ENCODE measurements at regions not wholly inside any gene's neighbourhood (a gene's known extent, or its start where the extent isn't known, plus 50 kb on each side); places are given as distances from the start of the nearest gene placed in this dataset.

DNA sequence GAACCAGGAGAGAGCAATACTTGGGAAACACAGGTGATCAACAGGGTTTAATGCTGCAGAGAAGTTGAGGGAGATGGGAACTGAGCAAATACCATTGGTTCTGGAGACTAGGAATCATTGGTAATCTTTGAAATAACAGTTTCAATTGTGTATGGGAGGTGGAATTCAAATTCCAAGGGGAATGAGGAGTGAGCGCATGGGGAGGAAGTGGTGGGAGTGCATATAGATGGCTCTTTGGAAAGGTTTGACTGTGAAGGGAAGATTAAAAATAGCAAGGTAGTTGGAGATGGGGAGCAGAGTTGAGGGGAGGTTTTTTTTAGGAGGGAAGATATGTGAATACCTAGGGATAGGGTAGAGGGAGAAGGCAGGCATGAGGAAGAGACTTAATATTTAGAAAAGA lies 51.1 kb upstream of the ROPN1 start:
- H3K36me3 ChIP-seq (ENCODE audit: control insufficient read depth in 1 of 2, insufficient read depth in 2 of 2, low read length in 2 of 2), result no peaks in the 10 kb centered on the region
- peaks cover 8 to 11% of the 10 kb centered on the region in 2 donors for H3K4me1 ChIP-seq (ENCODE audit: control insufficient read depth in 1 of 2, insufficient read depth in 2 of 2, low read length in 2 of 2)
- H3K9me3 ChIP-seq (ENCODE audit: control insufficient read depth in 1 of 2, low read length in 2 of 2), result no peaks in the 10 kb centered on the region
- H3K9ac ChIP-seq (ENCODE audit: low read depth in 1 of 2, low read length in 2 of 2), result no peak overlapping the region
- no peaks in the 10 kb centered on the region for H3K27me3 ChIP-seq (ENCODE audit: control insufficient read depth in 1 of 2, insufficient read depth in 2 of 2, low read length in 2 of 2)
- no peak overlapping the region for H3K4me3 ChIP-seq (ENCODE audit: low read depth in 1 of 2, low read length in 2 of 2)
- no peak overlapping the region for H3K27ac ChIP-seq (ENCODE audit: low read depth, low read length)

DNA sequence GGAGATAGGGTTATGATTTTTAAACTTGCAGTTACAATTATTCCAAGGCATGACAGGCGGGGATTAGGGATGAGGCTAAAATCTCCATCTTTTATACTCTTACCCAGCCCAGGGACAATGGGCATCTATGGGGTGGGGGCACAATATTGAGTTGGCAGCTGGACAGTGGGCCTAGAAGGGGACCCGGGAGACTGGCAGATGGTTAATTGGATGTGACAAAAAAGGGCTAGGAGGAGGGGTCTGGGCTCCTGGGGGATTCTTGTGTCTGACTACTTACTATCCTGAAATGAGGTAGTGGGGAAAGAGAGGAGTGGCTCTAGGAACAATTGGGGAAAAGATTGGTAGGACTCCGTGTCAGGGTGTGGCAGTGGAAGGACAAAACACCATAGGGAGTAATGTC lies 53.0 kb upstream of the ROPN1 start:
- Histone ChIP-seq H3K9me3 (ENCODE audit: control insufficient read depth in 1 of 2, low read length in 2 of 2) (no peaks in the 10 kb centered on the region), H3K27ac (ENCODE audit: low read depth, low read length) (no peak overlapping the region), H3K4me1 (ENCODE audit: control insufficient read depth in 1 of 2, insufficient read depth in 2 of 2, low read length in 2 of 2) (peaks cover 8 to 11% of the 10 kb centered on the region in 2 donors), H3K4me3 (ENCODE audit: low read depth in 1 of 2, low read length in 2 of 2) (no peak overlapping the region), H3K36me3 (ENCODE audit: control insufficient read depth in 1 of 2, insufficient read depth in 2 of 2, low read length in 2 of 2) (no peaks in the 10 kb centered on the region), H3K27me3 (ENCODE audit: control insufficient read depth in 1 of 2, insufficient read depth in 2 of 2, low read length in 2 of 2) (no peaks in the 10 kb centered on the region), H3K9ac (ENCODE audit: low read depth in 1 of 2, low read length in 2 of 2) (no peak overlapping the region)

DNA sequence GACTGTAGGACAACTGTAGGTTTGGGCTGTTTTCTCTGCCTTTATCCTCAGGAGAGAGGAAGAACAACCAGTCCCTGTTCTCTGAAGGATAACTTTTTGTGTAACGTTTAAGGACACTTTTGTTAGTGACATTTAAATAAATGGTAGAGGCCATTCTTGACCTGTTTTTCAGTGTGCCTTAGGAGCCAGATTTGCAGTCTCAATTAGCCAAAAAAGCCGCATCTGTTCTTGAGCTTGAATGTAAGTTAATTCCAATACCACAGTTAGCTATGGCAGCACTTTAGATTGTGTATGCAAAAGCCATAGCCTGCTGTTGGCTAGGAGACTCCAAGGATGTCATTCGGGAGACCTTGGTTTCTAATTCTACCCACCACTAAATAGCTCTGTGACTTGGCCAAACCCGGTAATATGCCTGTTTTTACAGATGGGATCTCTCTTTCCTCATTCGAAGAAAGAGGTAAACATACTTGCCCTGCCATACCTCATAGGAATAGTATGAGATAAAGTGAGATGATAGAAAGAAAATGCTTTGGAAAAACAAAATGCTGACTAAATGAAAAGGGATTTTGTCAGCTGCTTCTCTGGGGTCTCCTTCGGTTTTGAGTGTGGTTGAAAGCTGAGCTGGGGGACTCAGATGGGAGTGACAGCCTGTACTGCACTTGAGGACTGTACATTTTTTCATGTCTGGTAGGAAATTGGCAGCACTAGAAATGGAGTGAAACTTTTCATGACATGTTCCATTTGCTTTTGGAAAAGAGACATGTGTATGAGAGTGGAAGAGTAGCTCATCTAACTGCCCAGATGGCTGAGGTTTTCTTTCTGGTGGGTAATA lies 57.3 kb upstream of the ROPN1 start:
- no peak overlapping the region for H3K4me3 ChIP-seq (ENCODE audit: low read depth in 1 of 2, low read length in 2 of 2)
- no peak overlapping the region for H3K9ac ChIP-seq (ENCODE audit: low read depth in 1 of 2, low read length in 2 of 2)
- no peaks in the 10 kb centered on the region for H3K9me3 ChIP-seq (ENCODE audit: control insufficient read depth in 1 of 2, low read length in 2 of 2)
- no peak overlapping the region for H3K27ac ChIP-seq (ENCODE audit: low read depth, low read length)
- no peaks in the 10 kb centered on the region for H3K36me3 ChIP-seq (ENCODE audit: control insufficient read depth in 1 of 2, insufficient read depth in 2 of 2, low read length in 2 of 2)
- no peaks in the 10 kb centered on the region for H3K4me1 ChIP-seq (ENCODE audit: control insufficient read depth in 1 of 2, insufficient read depth in 2 of 2, low read length in 2 of 2)
- no peaks in the 10 kb centered on the region for H3K27me3 ChIP-seq (ENCODE audit: control insufficient read depth in 1 of 2, insufficient read depth in 2 of 2, low read length in 2 of 2)

DNA sequence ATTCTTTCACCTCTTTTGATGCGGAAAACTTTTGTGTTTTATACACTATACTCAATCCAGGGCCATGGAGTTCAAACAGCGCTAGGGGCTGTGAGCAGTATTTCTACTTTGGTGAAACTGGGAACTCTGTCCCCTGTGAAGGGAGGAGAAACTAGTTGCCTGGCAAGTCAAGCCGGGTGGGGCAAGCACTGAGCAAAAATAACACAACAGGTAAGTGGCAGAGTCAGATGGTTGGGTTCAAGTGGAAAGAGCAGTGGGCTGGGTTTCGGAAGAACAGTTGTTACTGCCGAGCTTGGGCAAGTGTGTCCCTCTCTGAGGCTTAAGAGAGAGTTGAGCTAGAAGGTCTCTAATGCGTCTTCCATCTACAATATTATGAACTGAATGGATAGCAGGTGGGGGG lies 59.7 kb upstream of the ROPN1 start:
- Histone ChIP-seq H3K36me3 (ENCODE audit: control insufficient read depth in 1 of 2, insufficient read depth in 2 of 2, low read length in 2 of 2) (no peaks in the 10 kb centered on the region), H3K4me1 (ENCODE audit: control insufficient read depth in 1 of 2, insufficient read depth in 2 of 2, low read length in 2 of 2) (no peaks in the 10 kb centered on the region), H3K4me3 (ENCODE audit: low read depth in 1 of 2, low read length in 2 of 2) (no peak overlapping the region), H3K27ac (ENCODE audit: low read depth, low read length) (no peak overlapping the region), H3K9ac (ENCODE audit: low read depth in 1 of 2, low read length in 2 of 2) (no peak overlapping the region), H3K27me3 (ENCODE audit: control insufficient read depth in 1 of 2, insufficient read depth in 2 of 2, low read length in 2 of 2) (no peaks in the 10 kb centered on the region), H3K9me3 (ENCODE audit: control insufficient read depth in 1 of 2, low read length in 2 of 2) (no peaks in the 10 kb centered on the region)

DNA sequence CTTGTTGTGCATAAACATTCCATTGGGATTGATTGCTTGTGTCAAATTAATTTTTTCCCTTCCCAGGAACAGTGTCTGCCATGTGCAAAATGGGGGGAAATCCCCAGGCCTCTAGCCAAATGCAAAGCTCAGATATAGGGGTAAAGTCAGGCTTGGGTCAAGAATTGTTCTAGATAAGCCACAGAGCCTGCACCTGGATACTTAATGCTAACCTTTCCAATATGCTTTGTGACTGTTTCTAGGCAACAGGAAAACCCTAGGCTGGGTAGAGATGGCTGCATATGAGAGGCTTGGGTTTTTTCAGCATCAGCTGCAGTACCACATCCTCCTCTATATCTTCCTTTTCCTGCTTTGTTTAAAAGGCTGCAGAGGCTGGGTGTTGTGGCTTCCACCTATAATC lies 61.9 kb upstream of the ROPN1 start:
- H3K4me3 ChIP-seq (ENCODE audit: low read depth in 1 of 2, low read length in 2 of 2), result no peak overlapping the region
- no peaks in the 10 kb centered on the region for H3K9me3 ChIP-seq (ENCODE audit: control insufficient read depth in 1 of 2, low read length in 2 of 2)
- H3K9ac ChIP-seq (ENCODE audit: low read depth in 1 of 2, low read length in 2 of 2), result no peak overlapping the region
- H3K27me3 ChIP-seq (ENCODE audit: control insufficient read depth in 1 of 2, insufficient read depth in 2 of 2, low read length in 2 of 2), result no peaks in the 10 kb centered on the region
- no peak overlapping the region for H3K27ac ChIP-seq (ENCODE audit: low read depth, low read length)
- no peaks in the 10 kb centered on the region for H3K4me1 ChIP-seq (ENCODE audit: control insufficient read depth in 1 of 2, insufficient read depth in 2 of 2, low read length in 2 of 2)
- no peaks in the 10 kb centered on the region for H3K36me3 ChIP-seq (ENCODE audit: control insufficient read depth in 1 of 2, insufficient read depth in 2 of 2, low read length in 2 of 2)

DNA sequence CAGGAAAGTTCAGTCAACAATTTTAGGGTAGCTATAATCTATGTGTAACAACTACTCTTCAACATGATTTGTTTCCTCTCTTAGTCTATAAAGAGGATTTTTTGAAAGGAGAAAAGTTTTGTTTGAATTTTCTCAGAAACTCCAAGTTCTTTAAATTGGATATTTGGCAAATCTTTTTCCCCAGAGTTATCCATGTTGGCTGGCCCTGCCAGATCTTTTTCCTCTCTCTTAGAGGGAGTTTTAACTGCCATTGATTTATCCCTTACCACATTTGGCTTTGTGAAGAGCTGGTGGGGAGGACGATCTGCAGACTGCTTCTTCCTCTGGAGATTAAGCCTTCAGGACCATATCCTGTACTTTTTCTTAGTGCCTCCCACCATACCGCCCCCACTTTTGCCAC lies 64.9 kb upstream of the ROPN1 start:
- Histone ChIP-seq H3K27me3 (ENCODE audit: control insufficient read depth in 1 of 2, insufficient read depth in 2 of 2, low read length in 2 of 2) (no peaks in the 10 kb centered on the region), H3K9me3 (ENCODE audit: control insufficient read depth in 1 of 2, low read length in 2 of 2) (no peaks in the 10 kb centered on the region), H3K4me3 (ENCODE audit: low read depth in 1 of 2, low read length in 2 of 2) (no peak overlapping the region), H3K9ac (ENCODE audit: low read depth in 1 of 2, low read length in 2 of 2) (no peak overlapping the region), H3K4me1 (ENCODE audit: control insufficient read depth in 1 of 2, insufficient read depth in 2 of 2, low read length in 2 of 2) (no peaks in the 10 kb centered on the region), H3K36me3 (ENCODE audit: control insufficient read depth in 1 of 2, insufficient read depth in 2 of 2, low read length in 2 of 2) (no peaks in the 10 kb centered on the region), H3K27ac (ENCODE audit: low read depth, low read length) (no peak overlapping the region)

DNA sequence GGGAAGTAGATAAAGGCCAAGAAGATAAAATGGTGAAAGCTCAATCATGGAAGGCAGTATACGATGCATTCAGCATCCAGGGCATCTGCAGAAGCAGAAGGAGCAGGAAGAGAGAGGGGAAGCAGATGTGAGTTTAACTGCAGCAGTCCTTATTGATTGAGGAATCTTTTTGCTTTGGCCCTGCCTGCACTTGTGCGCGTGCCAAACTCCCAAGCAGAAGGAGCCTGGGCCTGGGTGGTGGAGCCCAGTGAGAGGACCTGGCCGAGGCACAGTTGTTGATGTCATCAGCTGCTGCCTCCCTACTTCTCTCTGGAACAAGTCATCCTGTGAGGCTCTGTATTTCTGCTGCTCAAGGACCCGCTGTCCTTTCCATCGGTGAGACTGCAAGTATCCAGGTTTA lies 65.5 kb upstream of the ROPN1 start:
- Histone ChIP-seq H3K4me3 (ENCODE audit: low read depth in 1 of 2, low read length in 2 of 2) (no peak overlapping the region), H3K4me1 (ENCODE audit: control insufficient read depth in 1 of 2, insufficient read depth in 2 of 2, low read length in 2 of 2) (no peaks in the 10 kb centered on the region), H3K27me3 (ENCODE audit: control insufficient read depth in 1 of 2, insufficient read depth in 2 of 2, low read length in 2 of 2) (no peaks in the 10 kb centered on the region), H3K9me3 (ENCODE audit: control insufficient read depth in 1 of 2, low read length in 2 of 2) (no peaks in the 10 kb centered on the region), H3K36me3 (ENCODE audit: control insufficient read depth in 1 of 2, insufficient read depth in 2 of 2, low read length in 2 of 2) (no peaks in the 10 kb centered on the region), H3K27ac (ENCODE audit: low read depth, low read length) (no peak overlapping the region), H3K9ac (ENCODE audit: low read depth in 1 of 2, low read length in 2 of 2) (no peak overlapping the region)

DNA sequence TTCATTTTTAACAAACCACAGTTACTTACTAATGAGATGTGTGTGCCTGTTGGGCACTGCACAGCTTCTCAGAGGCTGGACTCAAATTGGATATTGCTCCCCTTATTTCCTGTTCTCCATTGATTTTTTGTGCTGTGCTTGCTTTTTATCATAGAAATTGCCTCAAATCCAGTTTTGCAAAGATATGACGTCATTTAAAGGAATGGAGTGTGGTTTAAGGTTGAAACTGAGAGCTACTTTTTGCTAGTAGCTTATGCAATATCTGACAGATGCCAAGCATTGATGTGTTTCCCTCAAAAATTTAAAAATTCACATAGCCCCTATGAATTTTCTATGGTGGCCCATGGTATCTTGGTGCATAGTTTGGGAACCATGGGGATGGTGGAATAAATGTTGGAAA lies 67.7 kb upstream of the ROPN1 start:
- H3K9ac ChIP-seq (ENCODE audit: low read depth in 1 of 2, low read length in 2 of 2), result no peak overlapping the region
- no peaks in the 10 kb centered on the region for H3K9me3 ChIP-seq (ENCODE audit: control insufficient read depth in 1 of 2, low read length in 2 of 2)
- no peak overlapping the region for H3K4me3 ChIP-seq (ENCODE audit: low read depth in 1 of 2, low read length in 2 of 2)
- H3K36me3 ChIP-seq (ENCODE audit: control insufficient read depth in 1 of 2, insufficient read depth in 2 of 2, low read length in 2 of 2), result no peaks in the 10 kb centered on the region
- H3K4me1 ChIP-seq (ENCODE audit: control insufficient read depth in 1 of 2, insufficient read depth in 2 of 2, low read length in 2 of 2), result no peaks in the 10 kb centered on the region
- H3K27me3 ChIP-seq (ENCODE audit: control insufficient read depth in 1 of 2, insufficient read depth in 2 of 2, low read length in 2 of 2), result no peaks in the 10 kb centered on the region
- no peak overlapping the region for H3K27ac ChIP-seq (ENCODE audit: low read depth, low read length)

DNA sequence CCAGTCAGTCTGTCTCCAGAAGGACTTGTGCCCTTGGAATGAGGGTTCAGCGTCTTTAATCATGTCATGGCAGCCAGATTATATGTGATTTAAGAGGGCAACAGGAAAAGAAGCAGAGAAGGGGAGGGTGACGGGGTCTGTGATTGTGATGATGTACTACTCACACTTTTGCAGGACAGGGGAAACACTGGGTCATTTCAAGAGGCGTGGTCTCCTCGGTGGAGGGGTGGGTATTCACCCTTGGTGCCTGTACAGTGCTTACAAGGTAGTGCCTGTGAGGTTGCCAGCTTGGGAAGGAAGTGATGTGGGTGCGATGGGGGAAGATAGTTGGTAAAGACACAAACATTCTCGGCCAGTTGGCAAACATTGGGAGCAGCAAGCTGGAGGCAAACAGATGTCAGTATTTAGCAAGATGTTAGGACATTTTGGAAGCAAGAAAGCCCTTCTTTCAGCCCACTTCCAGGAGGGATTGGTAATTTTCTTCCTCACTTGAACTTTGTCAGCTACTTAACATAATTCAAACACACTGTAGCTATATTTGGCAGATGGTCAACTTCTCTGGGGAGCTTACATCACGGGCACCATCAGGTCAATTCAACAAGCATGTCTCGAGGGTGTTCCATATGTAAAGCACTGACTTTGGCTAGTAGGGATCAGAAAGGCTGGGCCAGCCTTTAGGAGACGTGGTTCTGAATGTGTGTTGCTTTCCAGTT lies 71.4 kb upstream of the ROPN1 start:
- Histone ChIP-seq H3K4me3 (ENCODE audit: low read depth in 1 of 2, low read length in 2 of 2) (no peak overlapping the region), H3K9ac (ENCODE audit: low read depth in 1 of 2, low read length in 2 of 2) (no peak overlapping the region), H3K4me1 (ENCODE audit: control insufficient read depth in 1 of 2, insufficient read depth in 2 of 2, low read length in 2 of 2) (no peaks in the 10 kb centered on the region), H3K36me3 (ENCODE audit: control insufficient read depth in 1 of 2, insufficient read depth in 2 of 2, low read length in 2 of 2) (no peaks in the 10 kb centered on the region), H3K27ac (ENCODE audit: low read depth, low read length) (no peak overlapping the region), H3K9me3 (ENCODE audit: control insufficient read depth in 1 of 2, low read length in 2 of 2) (no peaks in the 10 kb centered on the region), H3K27me3 (ENCODE audit: control insufficient read depth in 1 of 2, insufficient read depth in 2 of 2, low read length in 2 of 2) (no peaks in the 10 kb centered on the region)

DNA sequence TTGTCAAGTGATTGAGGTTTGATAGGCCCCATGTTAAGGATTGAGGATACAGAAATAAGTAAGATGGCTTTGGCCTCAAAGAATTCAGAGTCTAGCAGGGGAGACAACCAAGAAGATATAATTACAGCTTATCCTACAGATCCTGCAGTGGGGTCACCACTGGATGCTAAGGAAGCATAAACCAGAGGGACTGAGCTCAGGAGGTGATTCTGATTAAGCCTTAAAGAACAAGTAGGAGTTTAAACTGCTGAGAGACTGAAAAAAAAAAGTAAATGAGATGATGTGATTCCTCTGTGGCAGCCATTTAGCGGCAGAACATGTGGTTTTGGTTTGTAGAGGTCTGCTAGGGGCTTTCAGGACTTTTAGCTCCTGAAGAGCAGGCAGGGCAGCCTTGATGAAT lies 72.1 kb upstream of the ROPN1 start:
- no peaks in the 10 kb centered on the region for H3K36me3 ChIP-seq (ENCODE audit: control insufficient read depth in 1 of 2, insufficient read depth in 2 of 2, low read length in 2 of 2)
- H3K9ac ChIP-seq (ENCODE audit: low read depth in 1 of 2, low read length in 2 of 2), result no peak overlapping the region
- H3K27ac ChIP-seq (ENCODE audit: low read depth, low read length), result no peak overlapping the region
- H3K9me3 ChIP-seq (ENCODE audit: control insufficient read depth in 1 of 2, low read length in 2 of 2), result no peaks in the 10 kb centered on the region
- no peak overlapping the region for H3K4me3 ChIP-seq (ENCODE audit: low read depth in 1 of 2, low read length in 2 of 2)
- no peaks in the 10 kb centered on the region for H3K4me1 ChIP-seq (ENCODE audit: control insufficient read depth in 1 of 2, insufficient read depth in 2 of 2, low read length in 2 of 2)
- no peaks in the 10 kb centered on the region for H3K27me3 ChIP-seq (ENCODE audit: control insufficient read depth in 1 of 2, insufficient read depth in 2 of 2, low read length in 2 of 2)

Measured in duodenal mucosa (tissue), 2 donors.